ENCODE measurements at regions not wholly inside any gene's neighbourhood (a gene's known extent, or its start where the extent isn't known, plus 50 kb on each side); places are given as distances from the start of the nearest gene placed in this dataset.

GRCh38 chr5:159781626-159782157, 134.6 kb upstream of the ADRA1B start:
- TF ChIP-seq CTCF (IDR thresholded peaks at IDR 0.05; ENCODE audit: low read length, missing control alignments), result no peak
- no peak for DNase-seq (ENCODE audit: low read depth)
- no peak overlapping the region for H3K4me3 ChIP-seq (replicated peaks; ENCODE audit: low read depth, low read length)

GRCh38 chr5:159782197-159782994, 133.9 kb upstream of the ADRA1B start:
- H3K4me3 ChIP-seq (replicated peaks; ENCODE audit: low read depth, low read length), result no peak overlapping the region
- DNase-seq (ENCODE audit: low read depth), result no peak
- TF ChIP-seq CTCF (IDR thresholded peaks at IDR 0.05; ENCODE audit: low read length, missing control alignments), result no peak

- no peak for DNase-seq (ENCODE audit: low read depth)
- no peak for TF ChIP-seq CTCF (IDR thresholded peaks at IDR 0.05; ENCODE audit: low read length, missing control alignments)
- no peak overlapping the region for H3K4me3 ChIP-seq (replicated peaks; ENCODE audit: low read depth, low read length)
Observed at GRCh38 chr5:159782995-159783300, 133.3 kb upstream of the ADRA1B start.

GRCh38 chr5:159783726-159784247, 132.5 kb upstream of the ADRA1B start:
- no peak overlapping the region for H3K4me3 ChIP-seq (replicated peaks; ENCODE audit: low read depth, low read length)
- TF ChIP-seq CTCF (IDR thresholded peaks at IDR 0.05; ENCODE audit: low read length, missing control alignments), result no peak
- DNase-seq (ENCODE audit: low read depth), result peak; percentile 14

GRCh38 chr5:159784993-159785392, 131.3 kb upstream of the ADRA1B start:
- DNase-seq (ENCODE audit: low read depth), result no peak
- no peak for TF ChIP-seq CTCF (IDR thresholded peaks at IDR 0.05; ENCODE audit: low read length, missing control alignments)
- no peak overlapping the region for H3K4me3 ChIP-seq (replicated peaks; ENCODE audit: low read depth, low read length)

- no peak for DNase-seq (ENCODE audit: low read depth)
- no peak for TF ChIP-seq CTCF (IDR thresholded peaks at IDR 0.05; ENCODE audit: low read length, missing control alignments)
- no peak overlapping the region for H3K4me3 ChIP-seq (replicated peaks; ENCODE audit: low read depth, low read length)
Observed at GRCh38 chr5:159785656-159786055, 130.6 kb upstream of the ADRA1B start.

GRCh38 chr5:159786201-159786600, 130.1 kb upstream of the ADRA1B start:
- H3K4me3 ChIP-seq (replicated peaks; ENCODE audit: low read depth, low read length), result no peak overlapping the region
- no peak for TF ChIP-seq CTCF (IDR thresholded peaks at IDR 0.05; ENCODE audit: low read length, missing control alignments)
- no peak for DNase-seq (ENCODE audit: low read depth)
